ENCODE measurements at regions not wholly inside any gene's neighbourhood (a gene's known extent, or its start where the extent isn't known, plus 50 kb on each side); places are given as distances from the start of the nearest gene placed in this dataset.
"Not testable (repeated sequence)": the region's sequence is repeated elsewhere in the genome, so short reads cannot be mapped to it uniquely, and the experiment has no call there.

GRCh38 chr5:163569284-163569683, 63.9 kb downstream of the MAT2B start:
- peak; percentile 29 for DNase-seq (ENCODE audit: low spot score)

- DNase-seq (ENCODE audit: low spot score): peak; percentile 83
Measured at GRCh38 chr5:163571744-163572143, 66.3 kb downstream of the MAT2B start.

GRCh38 chr5:163574472-163575440, 69.3 kb downstream of the MAT2B start:
- no peak for DNase-seq (ENCODE audit: low spot score)

GRCh38 chr5:163578652-163579051, 73.2 kb downstream of the MAT2B start:
- no peak for DNase-seq (ENCODE audit: low spot score)

GRCh38 chr5:163579729-163580128, 74.3 kb downstream of the MAT2B start:
- DNase-seq (ENCODE audit: low spot score): no peak

- no peak for DNase-seq (ENCODE audit: low spot score)
Measured at GRCh38 chr5:163580516-163580915, 75.1 kb downstream of the MAT2B start.

GRCh38 chr5:163583491-163584153, 78.2 kb downstream of the MAT2B start:
- not testable (repeated sequence) for DNase-seq (ENCODE audit: low spot score)

- no peak for DNase-seq (ENCODE audit: low spot score)
Measured at GRCh38 chr5:163585206-163585605, 79.8 kb downstream of the MAT2B start.

- no peak for DNase-seq (ENCODE audit: low spot score)
Measured at GRCh38 chr5:163586531-163586956, 81.1 kb downstream of the MAT2B start.

GRCh38 chr5:163594951-163595350, 89.5 kb downstream of the MAT2B start:
- DNase-seq (ENCODE audit: low spot score): no peak

GRCh38 chr5:163595932-163596607, 90.7 kb downstream of the MAT2B start:
- DNase-seq (ENCODE audit: low spot score): no peak

GRCh38 chr5:163596608-163597315, 91.3 kb downstream of the MAT2B start:
- DNase-seq (ENCODE audit: low spot score): no peak

GRCh38 chr5:163604013-163604412, 98.6 kb downstream of the MAT2B start:
- no peak for DNase-seq (ENCODE audit: low spot score)

GRCh38 chr5:163607256-163607655, 101.8 kb downstream of the MAT2B start:
- no peak for DNase-seq (ENCODE audit: low spot score)

- DNase-seq (ENCODE audit: low spot score): no peak
Measured at GRCh38 chr5:163608621-163609020, 103.2 kb downstream of the MAT2B start.

- no peak for DNase-seq (ENCODE audit: low spot score)
Measured at GRCh38 chr5:163609910-163610309, 104.5 kb downstream of the MAT2B start.

GRCh38 chr5:163612358-163613149, 107.1 kb downstream of the MAT2B start:
- no peak for DNase-seq (ENCODE audit: low spot score)

- DNase-seq (ENCODE audit: low spot score): no peak
Measured at GRCh38 chr5:163613150-163613442, 107.7 kb downstream of the MAT2B start.

- no peak for DNase-seq (ENCODE audit: low spot score)
Measured at GRCh38 chr5:163614787-163615186, 109.4 kb downstream of the MAT2B start.

GRCh38 chr5:163619273-163619934, 114.0 kb downstream of the MAT2B start:
- DNase-seq (ENCODE audit: low spot score): no peak

- DNase-seq (ENCODE audit: low spot score): no peak
Measured at GRCh38 chr5:163619951-163620350, 114.5 kb downstream of the MAT2B start.

Data from SW480 (cell line).